ENCODE measurements at regions not wholly inside any gene's neighbourhood (a gene's known extent, or its start where the extent isn't known, plus 50 kb on each side); places are given as distances from the start of the nearest gene placed in this dataset.

GRCh38 chr2:22795287-22795866 lies 589.6 kb upstream of the KLHL29 start:
- Histone ChIP-seq H4K20me1 (ENCODE audit: low read depth, low read length) (no peaks in the 10 kb centered on the region), H3K9me2 (replicated peaks; ENCODE audit: insufficient read depth, low read length) (no peaks in the 10 kb centered on the region), H2AFZ (ENCODE audit: low read depth, low read length, severe bottlenecking) (no peak overlapping the region), H3F3A (ENCODE audit: insufficient read depth) (no peaks in the 10 kb centered on the region), H3K36me3 (ENCODE audit: low read length) (no peaks in the 10 kb centered on the region), H3K27ac (ENCODE audit: low read depth, low read length) (no peak overlapping the region), H3K4me2 (ENCODE audit: low read depth, low read length, poor library complexity, severe bottlenecking) (no peak overlapping the region), H3K27me3 (ENCODE audit: low read length) (no peaks in the 10 kb centered on the region), H3K4me3 (ENCODE audit: insufficient read depth, low read length, poor library complexity, severe bottlenecking) (no peak overlapping the region), H3K79me2 (ENCODE audit: insufficient read depth, low read length) (no peaks in the 10 kb centered on the region), H3K9me3 (ENCODE audit: insufficient read depth, low read length) (no peaks in the 10 kb centered on the region), H3K9ac (ENCODE audit: low read length) (no peak overlapping the region)
- TF ChIP-seq, protein P1, sequence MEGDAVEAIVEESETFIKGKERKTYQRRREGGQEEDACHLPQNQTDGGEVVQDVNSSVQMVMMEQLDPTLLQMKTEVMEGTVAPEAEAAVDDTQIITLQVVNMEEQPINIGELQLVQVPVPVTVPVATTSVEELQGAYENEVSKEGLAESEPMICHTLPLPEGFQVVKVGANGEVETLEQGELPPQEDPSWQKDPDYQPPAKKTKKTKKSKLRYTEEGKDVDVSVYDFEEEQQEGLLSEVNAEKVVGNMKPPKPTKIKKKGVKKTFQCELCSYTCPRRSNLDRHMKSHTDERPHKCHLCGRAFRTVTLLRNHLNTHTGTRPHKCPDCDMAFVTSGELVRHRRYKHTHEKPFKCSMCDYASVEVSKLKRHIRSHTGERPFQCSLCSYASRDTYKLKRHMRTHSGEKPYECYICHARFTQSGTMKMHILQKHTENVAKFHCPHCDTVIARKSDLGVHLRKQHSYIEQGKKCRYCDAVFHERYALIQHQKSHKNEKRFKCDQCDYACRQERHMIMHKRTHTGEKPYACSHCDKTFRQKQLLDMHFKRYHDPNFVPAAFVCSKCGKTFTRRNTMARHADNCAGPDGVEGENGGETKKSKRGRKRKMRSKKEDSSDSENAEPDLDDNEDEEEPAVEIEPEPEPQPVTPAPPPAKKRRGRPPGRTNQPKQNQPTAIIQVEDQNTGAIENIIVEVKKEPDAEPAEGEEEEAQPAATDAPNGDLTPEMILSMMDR (IDR thresholded peaks at IDR 0.05; ENCODE audit: insufficient read depth, low read length, poor library complexity, severe bottlenecking): no peak
- no peak for TF ChIP-seq EZH2phosphoT487 (conservative IDR thresholded peaks at IDR 0.05; ENCODE audit: low read length)

- no peaks in the 10 kb centered on the region for H3K9me2 ChIP-seq (replicated peaks; ENCODE audit: insufficient read depth, low read length)
- no peaks in the 10 kb centered on the region for H3K79me2 ChIP-seq (ENCODE audit: insufficient read depth, low read length)
- no peaks in the 10 kb centered on the region for H3K27me3 ChIP-seq (ENCODE audit: low read length)
- H3K27ac ChIP-seq (ENCODE audit: low read depth, low read length): no peak overlapping the region
- no peaks in the 10 kb centered on the region for H3K9me3 ChIP-seq (ENCODE audit: insufficient read depth, low read length)
- no peak overlapping the region for H3K4me3 ChIP-seq (ENCODE audit: insufficient read depth, low read length, poor library complexity, severe bottlenecking)
- H3K4me2 ChIP-seq (ENCODE audit: low read depth, low read length, poor library complexity, severe bottlenecking): no peak overlapping the region
- H4K20me1 ChIP-seq (ENCODE audit: low read depth, low read length): no peaks in the 10 kb centered on the region
- H3K36me3 ChIP-seq (ENCODE audit: low read length): no peaks in the 10 kb centered on the region
- no peak overlapping the region for H3K9ac ChIP-seq (ENCODE audit: low read length)
- H2AFZ ChIP-seq (ENCODE audit: low read depth, low read length, severe bottlenecking): no peak overlapping the region
- H3F3A ChIP-seq (ENCODE audit: insufficient read depth): no peaks in the 10 kb centered on the region
- TF ChIP-seq EZH2phosphoT487 (conservative IDR thresholded peaks at IDR 0.05; ENCODE audit: low read length): no peak
- TF ChIP-seq, protein P1 (IDR thresholded peaks at IDR 0.05; ENCODE audit: insufficient read depth, low read length, poor library complexity, severe bottlenecking): no peak
These were observed 586.6 kb upstream of the KLHL29 start for GRCh38 chr2:22798386-22798785.

DNA sequence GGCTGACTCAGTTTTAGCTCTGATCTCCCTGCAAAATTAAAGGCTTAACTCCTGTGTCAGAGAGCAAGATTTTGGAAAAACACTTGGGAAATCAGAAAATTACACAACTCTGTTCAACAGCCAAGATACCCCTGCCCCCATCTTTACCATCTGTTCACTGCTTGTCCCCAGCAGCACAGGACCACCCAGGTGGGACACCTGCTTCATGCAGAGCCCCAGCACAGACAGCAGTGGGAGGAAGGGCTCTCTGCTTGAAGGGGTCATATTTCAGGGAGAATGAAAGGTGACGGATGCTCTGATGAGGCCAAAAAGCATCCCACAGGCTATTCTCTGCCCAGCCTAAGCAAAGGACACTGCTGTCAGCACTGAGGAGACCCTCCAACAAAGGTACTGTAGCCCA lies 584.6 kb upstream of the KLHL29 start:
- Histone ChIP-seq H3K36me3 (ENCODE audit: low read length) (no peaks in the 10 kb centered on the region), H3K27me3 (ENCODE audit: low read length) (no peaks in the 10 kb centered on the region), H4K20me1 (ENCODE audit: low read depth, low read length) (no peaks in the 10 kb centered on the region), H3K9me3 (ENCODE audit: insufficient read depth, low read length) (no peaks in the 10 kb centered on the region), H3K27ac (ENCODE audit: low read depth, low read length) (no peak overlapping the region), H3K4me2 (ENCODE audit: low read depth, low read length, poor library complexity, severe bottlenecking) (no peak overlapping the region), H3K9me2 (replicated peaks; ENCODE audit: insufficient read depth, low read length) (no peaks in the 10 kb centered on the region), H3F3A (ENCODE audit: insufficient read depth) (no peaks in the 10 kb centered on the region), H3K9ac (ENCODE audit: low read length) (no peak overlapping the region), H3K4me3 (ENCODE audit: insufficient read depth, low read length, poor library complexity, severe bottlenecking) (no peak overlapping the region), H3K79me2 (ENCODE audit: insufficient read depth, low read length) (no peaks in the 10 kb centered on the region), H2AFZ (ENCODE audit: low read depth, low read length, severe bottlenecking) (no peak overlapping the region)
- no peak for TF ChIP-seq EZH2phosphoT487 (conservative IDR thresholded peaks at IDR 0.05; ENCODE audit: low read length)
- TF ChIP-seq, protein P1 (IDR thresholded peaks at IDR 0.05; ENCODE audit: insufficient read depth, low read length, poor library complexity, severe bottlenecking): no peak
